ENCODE measurements at regions not wholly inside any gene's neighbourhood (a gene's known extent, or its start where the extent isn't known, plus 50 kb on each side); places are given as distances from the start of the nearest gene placed in this dataset.
A peak's percentile ranks its signal among the peaks of the same experiment; 100 is the strongest.

- TF ChIP-seq ERG (CRISPR knock-in tag; IDR thresholded peaks at IDR 0.05) (no peak), ZBTB43 (CRISPR knock-in tag; IDR thresholded peaks at IDR 0.05) (no peak), ATF3 (CRISPR knock-in tag; conservative IDR thresholded peaks at IDR 0.05) (no peak), AFF4 (CRISPR knock-in tag; IDR thresholded peaks at IDR 0.05; ENCODE audit: borderline replicate concordance) (no peak), ZNF423 (CRISPR knock-in tag; IDR thresholded peaks at IDR 0.05) (no peak), ZNF416 (CRISPR knock-in tag; IDR thresholded peaks at IDR 0.05) (no peak), MAX (CRISPR knock-in tag; IDR thresholded peaks at IDR 0.05) (no peak), CDX4 (CRISPR knock-in tag; IDR thresholded peaks at IDR 0.05; ENCODE audit: borderline replicate concordance) (no peak), E2F5 (CRISPR knock-in tag; IDR thresholded peaks at IDR 0.05) (no peak), NFYB (CRISPR knock-in tag; conservative IDR thresholded peaks at IDR 0.05; ENCODE audit: low read depth) (no peak), RELA (CRISPR knock-in tag; IDR thresholded peaks at IDR 0.05; ENCODE audit: borderline replicate concordance) (no peak), ETV6 (CRISPR knock-in tag; IDR thresholded peaks at IDR 0.05) (no peak)
These were observed 730.0 kb upstream of the TMEM132C start (continued) for GRCh38 chr12:127536833-127537428.

- Mint-ChIP-seq H3K27ac (no peak overlapping the region), H3K4me1 (peaks cover 28% of the 10 kb centered on the region), H3K9me3 (peaks cover 59% of the 10 kb centered on the region), H3K4me3 (no peak overlapping the region), H3K36me3 (peaks cover 11% of the 10 kb centered on the region), H3K27me3 (ENCODE audit: low read depth) (no peaks in the 10 kb centered on the region; the same call in 1 of the 2 replicates)
- no peak for TF ChIP-seq NR2C2 (CRISPR knock-in tag; IDR thresholded peaks at IDR 0.05)
- TF ChIP-seq TP53 (CRISPR knock-in tag; IDR thresholded peaks at IDR 0.05), result no peak
- no peak for TF ChIP-seq NFATC4 (CRISPR knock-in tag; IDR thresholded peaks at IDR 0.05)
- TF ChIP-seq ZNF532 (CRISPR knock-in tag; IDR thresholded peaks at IDR 0.05; ENCODE audit: borderline replicate concordance), result no peak
- no peak for TF ChIP-seq TCF7 (CRISPR knock-in tag; IDR thresholded peaks at IDR 0.05; ENCODE audit: low read depth)
- TF ChIP-seq ZNF138 (CRISPR knock-in tag; conservative IDR thresholded peaks at IDR 0.05), result no peak
- TF ChIP-seq RELA (CRISPR knock-in tag; IDR thresholded peaks at IDR 0.05; ENCODE audit: borderline replicate concordance), result no peak
- ChIA-PET POLR2A (no interaction called here), CTCF (interaction anchor here (0.6 to 2.0 kb wide), 2 partner anchors 21 to 157 kb away, joined by 4 to 6 read pairs; no protein-coding TSS in a partner anchor)
- DNase-seq (ENCODE audit: low spot score) (no peak), ATAC-seq (peak; percentile 76)
These were observed 728.7 kb upstream of the TMEM132C start for GRCh38 chr12:127538316-127538715.
